Colonic mucosa (tissue), 4 donors: ENCODE measurements at regions not wholly inside any gene's neighbourhood (a gene's known extent, or its start where the extent isn't known, plus 50 kb on each side); places are given as distances from the start of the nearest gene placed in this dataset.
A peak's percentile ranks its signal among the peaks of the same experiment; 100 is the strongest.

Experiments
- DNase-seq: peaks from one replicate; pipeline ENCODE4 v3.0.0-alpha.2; 2020
- H3K27ac ChIP-seq: fragments of 200-600 bp; one replicate; pipeline ENCODE4 v1.8.0; 2021
- H3K27me3 ChIP-seq: fragments of 200-600 bp; one replicate; pipeline ENCODE4 v1.8.0; 2021
- H3K36me3 ChIP-seq: fragments of 200-600 bp; one replicate; pipeline ENCODE4 v1.8.0; 2021
- H3K4me1 ChIP-seq: fragments of 200-600 bp; one replicate; pipeline ENCODE4 v1.8.0; 2021; ENCODE audit warnings: mild to moderate bottlenecking
- H3K4me3 ChIP-seq: fragments of 200-600 bp; one replicate; pipeline ENCODE4 v1.8.0; 2021
- H3K9ac ChIP-seq, 2 donors: one replicate each; pipeline ENCODE4 v1.7.0; 2013; ENCODE audit warnings: control low read depth in 2 of 2, low read depth in 2 of 2, low read length in 2 of 2
- H3K9me3 ChIP-seq: fragments of 200-600 bp; one replicate; pipeline ENCODE4 v1.8.0; 2021
- intact Hi-C: fragments of 100-400 bp; cut with DNase I; formaldehyde crosslinking; loops from one replicate; pipeline ENCODE4 v1.14.1; 2022
- TF ChIP-seq, protein P1 (sequence below): fragments of 200-600 bp; IDR thresholded peaks from one replicate; pipeline ENCODE4 v1.8.0; 2022; ENCODE audit warnings: antibody characterized with exemption, mild to moderate bottlenecking
- donor health status: healthy.
- donor health status: DM: no; HTN: no; CAD: no.
- donor health status: DM: no; HTN: no; CAD: no.

GRCh38 chr17:73707358-73707757, 63.1 kb upstream of the SDK2 start:
- Histone ChIP-seq H3K9ac (no peak overlapping the region), H3K4me3 (no peak overlapping the region), H3K4me1 (no peaks in the 10 kb centered on the region), H3K9me3 (no peaks in the 10 kb centered on the region), H3K27me3 (no peaks in the 10 kb centered on the region), H3K36me3 (no peaks in the 10 kb centered on the region), H3K27ac (no peak overlapping the region)
- TF ChIP-seq, protein P1, sequence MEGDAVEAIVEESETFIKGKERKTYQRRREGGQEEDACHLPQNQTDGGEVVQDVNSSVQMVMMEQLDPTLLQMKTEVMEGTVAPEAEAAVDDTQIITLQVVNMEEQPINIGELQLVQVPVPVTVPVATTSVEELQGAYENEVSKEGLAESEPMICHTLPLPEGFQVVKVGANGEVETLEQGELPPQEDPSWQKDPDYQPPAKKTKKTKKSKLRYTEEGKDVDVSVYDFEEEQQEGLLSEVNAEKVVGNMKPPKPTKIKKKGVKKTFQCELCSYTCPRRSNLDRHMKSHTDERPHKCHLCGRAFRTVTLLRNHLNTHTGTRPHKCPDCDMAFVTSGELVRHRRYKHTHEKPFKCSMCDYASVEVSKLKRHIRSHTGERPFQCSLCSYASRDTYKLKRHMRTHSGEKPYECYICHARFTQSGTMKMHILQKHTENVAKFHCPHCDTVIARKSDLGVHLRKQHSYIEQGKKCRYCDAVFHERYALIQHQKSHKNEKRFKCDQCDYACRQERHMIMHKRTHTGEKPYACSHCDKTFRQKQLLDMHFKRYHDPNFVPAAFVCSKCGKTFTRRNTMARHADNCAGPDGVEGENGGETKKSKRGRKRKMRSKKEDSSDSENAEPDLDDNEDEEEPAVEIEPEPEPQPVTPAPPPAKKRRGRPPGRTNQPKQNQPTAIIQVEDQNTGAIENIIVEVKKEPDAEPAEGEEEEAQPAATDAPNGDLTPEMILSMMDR, result no peak
- intact Hi-C loops, result no loop called here
- DNase-seq, result no peak

- no peaks in the 10 kb centered on the region for H3K36me3 ChIP-seq
Observed at GRCh38 chr17:73710095-73710592, 65.9 kb upstream of the SDK2 start.

DNA sequence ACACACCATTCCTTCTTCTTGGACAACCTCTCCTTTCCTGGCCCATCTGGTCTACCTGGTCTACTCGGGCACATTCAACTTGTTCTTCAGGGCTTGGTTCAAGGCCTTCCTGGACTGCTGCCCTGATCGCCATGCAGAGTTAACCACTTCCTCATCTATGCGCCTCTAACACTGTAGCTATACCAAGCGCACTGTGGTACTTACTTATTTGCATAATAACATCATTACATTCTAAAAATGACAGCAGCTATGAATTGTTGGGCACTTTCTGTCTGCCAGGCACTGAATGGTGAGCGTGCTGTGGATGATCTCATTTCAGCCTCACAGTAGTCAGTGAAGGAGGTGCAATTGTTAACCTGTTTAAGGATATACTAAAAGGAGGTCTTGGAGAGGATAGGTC, 66.9 kb upstream of the SDK2 start:
- H3K9ac ChIP-seq, result no peak overlapping the region
- intact Hi-C loops, result loop anchor here (2.0 to 5.0 kb wide), 2 partner anchors 64 to 282 kb away; no protein-coding TSS in a partner anchor
- no peak for DNase-seq
- no peaks in the 10 kb centered on the region for H3K36me3 ChIP-seq
- H3K9me3 ChIP-seq, result no peaks in the 10 kb centered on the region
- no peaks in the 10 kb centered on the region for H3K4me1 ChIP-seq
- H3K27ac ChIP-seq, result no peak overlapping the region
- H3K27me3 ChIP-seq, result no peaks in the 10 kb centered on the region
- TF ChIP-seq, protein P1, result no peak
- H3K4me3 ChIP-seq, result no peak overlapping the region

More at GRCh38 chr17:73710095-73710592, 65.9 kb upstream of the SDK2 start:
- Histone ChIP-seq H3K27me3 (no peaks in the 10 kb centered on the region), H3K27ac (no peak overlapping the region), H3K4me1 (no peaks in the 10 kb centered on the region), H3K9ac (no peak overlapping the region), H3K4me3 (no peak overlapping the region), H3K9me3 (no peaks in the 10 kb centered on the region)
- intact Hi-C loops, result loop anchor here (2.0 to 5.0 kb wide), 2 partner anchors 63 to 281 kb away; no protein-coding TSS in a partner anchor
- peak; percentile 82 for DNase-seq
- TF ChIP-seq, protein P1, result peak; percentile 65

- Histone ChIP-seq H3K27me3 (no peaks in the 10 kb centered on the region), H3K9ac (no peak overlapping the region), H3K4me1 (no peaks in the 10 kb centered on the region), H3K36me3 (no peaks in the 10 kb centered on the region), H3K4me3 (no peak overlapping the region), H3K27ac (no peak overlapping the region), H3K9me3 (no peaks in the 10 kb centered on the region)
- DNase-seq, result no peak
- TF ChIP-seq, protein P1, result no peak
- intact Hi-C loops, result loop anchor here (2.0 to 5.0 kb wide), 2 partner anchors 65 to 283 kb away; no protein-coding TSS in a partner anchor
Observed at GRCh38 chr17:73711916-73712315, 67.7 kb upstream of the SDK2 start.

- intact Hi-C loops, result loop anchor here (5.0 kb wide), 1 partner anchor 66 kb away; no protein-coding TSS in a partner anchor
- Histone ChIP-seq H3K9ac (no peak overlapping the region), H3K4me3 (no peak overlapping the region), H3K27ac (no peak overlapping the region), H3K4me1 (no peaks in the 10 kb centered on the region), H3K36me3 (no peaks in the 10 kb centered on the region), H3K27me3 (no peaks in the 10 kb centered on the region), H3K9me3 (no peaks in the 10 kb centered on the region)
- no peak for DNase-seq
- TF ChIP-seq, protein P1, result no peak
Observed at GRCh38 chr17:73713136-73713535, 68.9 kb upstream of the SDK2 start.
